ENCODE measurements at regions not wholly inside any gene's neighbourhood (a gene's known extent, or its start where the extent isn't known, plus 50 kb on each side); places are given as distances from the start of the nearest gene placed in this dataset.

DNA sequence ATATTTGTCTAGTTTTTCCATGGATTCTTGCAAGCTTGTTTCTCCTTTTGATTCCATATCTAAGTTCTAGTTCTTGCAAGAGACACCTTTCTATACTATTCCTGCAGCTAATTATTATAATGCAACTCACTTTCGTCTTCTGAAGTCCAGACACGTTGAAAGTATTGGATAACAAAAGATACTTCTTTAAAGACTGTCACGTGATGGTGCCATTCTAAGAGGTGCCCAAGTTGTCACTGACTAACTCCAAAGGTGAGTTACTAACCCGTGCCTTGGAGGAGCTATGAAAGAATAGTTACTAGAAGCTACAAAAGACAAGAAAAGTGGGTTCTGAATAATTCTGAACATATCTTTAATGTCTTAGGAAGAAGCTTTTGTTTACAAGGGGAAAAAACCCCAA, 322.6 kb downstream of the HDGFL1 start:
- TF ChIP-seq, protein P1, sequence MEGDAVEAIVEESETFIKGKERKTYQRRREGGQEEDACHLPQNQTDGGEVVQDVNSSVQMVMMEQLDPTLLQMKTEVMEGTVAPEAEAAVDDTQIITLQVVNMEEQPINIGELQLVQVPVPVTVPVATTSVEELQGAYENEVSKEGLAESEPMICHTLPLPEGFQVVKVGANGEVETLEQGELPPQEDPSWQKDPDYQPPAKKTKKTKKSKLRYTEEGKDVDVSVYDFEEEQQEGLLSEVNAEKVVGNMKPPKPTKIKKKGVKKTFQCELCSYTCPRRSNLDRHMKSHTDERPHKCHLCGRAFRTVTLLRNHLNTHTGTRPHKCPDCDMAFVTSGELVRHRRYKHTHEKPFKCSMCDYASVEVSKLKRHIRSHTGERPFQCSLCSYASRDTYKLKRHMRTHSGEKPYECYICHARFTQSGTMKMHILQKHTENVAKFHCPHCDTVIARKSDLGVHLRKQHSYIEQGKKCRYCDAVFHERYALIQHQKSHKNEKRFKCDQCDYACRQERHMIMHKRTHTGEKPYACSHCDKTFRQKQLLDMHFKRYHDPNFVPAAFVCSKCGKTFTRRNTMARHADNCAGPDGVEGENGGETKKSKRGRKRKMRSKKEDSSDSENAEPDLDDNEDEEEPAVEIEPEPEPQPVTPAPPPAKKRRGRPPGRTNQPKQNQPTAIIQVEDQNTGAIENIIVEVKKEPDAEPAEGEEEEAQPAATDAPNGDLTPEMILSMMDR (conservative IDR thresholded peaks at IDR 0.05; ENCODE audit: low read depth, low read length) = no peak
- DNase-seq (ENCODE audit: low read depth) = no peak
- H3K4me3 ChIP-seq (ENCODE audit: low read depth, low read length) = no peak overlapping the region

DNA sequence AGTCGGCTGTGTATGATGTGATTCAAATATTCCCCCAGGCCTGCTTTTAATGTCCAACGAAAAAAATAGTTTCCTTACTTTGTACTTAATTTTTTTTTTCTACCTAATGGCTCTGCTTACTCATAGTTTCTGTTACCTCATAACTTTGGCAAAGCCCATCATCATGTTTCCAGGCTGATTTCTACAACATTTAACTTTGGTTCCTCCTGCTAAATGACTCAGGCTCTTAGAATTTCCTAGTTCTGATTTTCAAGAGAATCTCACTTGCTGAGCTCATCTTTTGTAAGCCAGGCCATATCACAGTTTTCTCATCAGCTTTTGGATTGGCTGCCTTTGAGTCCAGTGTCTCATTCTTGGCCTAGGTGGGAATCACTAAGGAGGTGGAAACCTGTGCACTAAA, 323.1 kb downstream of the HDGFL1 start:
- H3K4me3 ChIP-seq (ENCODE audit: low read depth, low read length) = no peak overlapping the region
- DNase-seq (ENCODE audit: low read depth) = peak; percentile 98
- TF ChIP-seq, protein P1 (conservative IDR thresholded peaks at IDR 0.05; ENCODE audit: low read depth, low read length) = no peak

DNA sequence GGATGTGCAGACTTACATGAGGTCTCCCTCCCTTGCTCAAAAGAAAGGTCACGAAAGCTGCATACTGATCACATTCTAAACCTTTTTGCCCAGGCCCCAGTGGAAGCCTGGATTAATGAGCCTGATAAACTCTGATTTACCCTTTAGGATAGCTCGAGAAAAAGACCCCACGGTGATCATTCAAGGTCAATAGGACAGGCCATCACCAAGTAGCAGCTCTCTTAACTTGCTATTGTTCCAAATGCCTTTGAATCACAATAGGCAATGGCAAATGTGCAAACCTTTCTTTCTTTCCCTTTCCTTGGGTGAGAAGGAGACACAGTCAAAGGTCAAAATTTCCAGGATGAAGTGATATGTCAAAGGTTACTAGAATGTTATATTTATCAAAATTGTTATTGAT, 327.3 kb downstream of the HDGFL1 start:
- H3K4me3 ChIP-seq (ENCODE audit: low read depth, low read length) = no peak overlapping the region
- TF ChIP-seq, protein P1 (conservative IDR thresholded peaks at IDR 0.05; ENCODE audit: low read depth, low read length) = no peak
- DNase-seq (ENCODE audit: low read depth) = no peak

DNA sequence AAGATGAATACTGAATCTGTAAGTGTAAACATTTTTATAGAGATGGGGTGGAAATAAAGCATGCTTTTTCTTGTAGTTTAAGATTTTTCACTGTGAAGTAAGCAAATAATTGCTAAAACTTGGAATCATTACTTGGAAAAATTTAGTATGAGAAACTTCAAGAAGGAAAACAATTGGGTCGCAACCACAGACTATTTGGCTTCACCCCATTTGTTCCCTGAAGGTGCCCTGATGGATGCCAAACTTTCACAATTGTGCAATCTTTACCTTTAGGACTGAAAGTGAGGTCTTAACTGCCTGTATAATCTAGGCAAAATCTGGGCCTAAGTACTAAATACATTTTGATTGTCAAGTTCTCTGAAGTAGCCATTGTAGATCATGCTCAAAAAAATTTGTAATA, 330.1 kb downstream of the HDGFL1 start:
- TF ChIP-seq, protein P1 (conservative IDR thresholded peaks at IDR 0.05; ENCODE audit: low read depth, low read length) = no peak
- H3K4me3 ChIP-seq (ENCODE audit: low read depth, low read length) = no peak overlapping the region
- DNase-seq (ENCODE audit: low read depth) = no peak

DNA sequence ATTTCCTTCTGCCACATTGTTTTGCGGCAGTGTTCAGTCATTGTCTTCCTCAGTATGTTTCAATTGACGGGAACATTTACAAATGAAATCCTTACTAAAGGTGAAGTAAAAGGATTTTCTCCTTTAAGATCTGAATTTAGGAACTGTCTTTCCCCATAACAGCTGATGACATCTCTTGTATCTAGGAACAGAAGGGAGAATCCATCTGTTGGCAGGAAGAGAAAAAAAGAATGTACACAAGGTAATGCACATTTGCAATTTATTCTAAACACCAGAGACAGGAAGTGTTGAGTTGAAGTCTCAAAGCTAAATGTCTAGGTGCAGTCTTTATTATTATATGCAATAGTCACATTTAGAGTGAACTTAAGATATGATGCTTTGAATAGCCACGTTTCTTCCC, 334.5 kb downstream of the HDGFL1 start:
- no peak overlapping the region for H3K4me3 ChIP-seq (ENCODE audit: low read depth, low read length)
- no peak for DNase-seq (ENCODE audit: low read depth)
- TF ChIP-seq, protein P1 (conservative IDR thresholded peaks at IDR 0.05; ENCODE audit: low read depth, low read length) = no peak

DNA sequence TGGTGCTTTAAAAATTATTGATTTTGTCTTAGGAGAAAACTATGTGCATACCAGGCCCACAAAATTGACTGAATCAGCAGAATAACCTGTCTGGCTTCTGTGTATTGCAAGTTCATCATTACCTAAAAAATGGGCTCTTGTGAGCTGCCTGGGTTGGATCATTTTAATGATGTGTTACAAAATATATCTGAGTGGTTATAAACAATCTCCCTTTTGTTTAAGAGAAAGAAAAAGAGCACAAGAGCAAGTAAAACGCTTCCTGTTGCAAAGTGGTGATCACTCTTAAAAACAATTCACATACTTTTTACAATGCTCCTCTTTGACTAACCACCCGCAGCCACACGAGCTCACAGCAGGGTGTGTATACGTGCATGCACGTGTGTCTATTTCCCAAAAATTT, 335.1 kb downstream of the HDGFL1 start:
- TF ChIP-seq, protein P1 (conservative IDR thresholded peaks at IDR 0.05; ENCODE audit: low read depth, low read length) = no peak
- H3K4me3 ChIP-seq (ENCODE audit: low read depth, low read length) = no peak overlapping the region
- DNase-seq (ENCODE audit: low read depth) = no peak

DNA sequence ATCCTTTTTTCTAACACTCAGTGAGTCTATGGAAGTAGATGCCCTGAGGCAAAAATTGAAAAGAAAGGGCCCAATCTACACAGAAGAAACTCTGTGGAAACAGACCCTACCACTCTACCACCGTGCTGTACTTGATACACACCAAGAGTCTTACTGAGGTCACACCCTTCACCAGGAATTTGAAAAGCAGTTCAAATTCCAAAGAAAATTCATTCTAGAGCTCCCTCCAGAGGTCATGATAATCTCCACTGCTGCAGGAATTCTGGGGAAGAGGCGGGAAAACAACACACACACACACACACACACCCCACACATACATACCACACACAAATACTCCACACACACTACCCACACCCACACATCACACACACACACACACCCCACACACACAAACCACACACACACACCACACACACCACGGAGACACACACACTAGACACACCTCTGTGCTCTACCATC, 336.8 kb downstream of the HDGFL1 start:
- DNase-seq (ENCODE audit: low read depth) = no peak
- H3K4me3 ChIP-seq (ENCODE audit: low read depth, low read length) = no peak overlapping the region
- TF ChIP-seq, protein P1 (conservative IDR thresholded peaks at IDR 0.05; ENCODE audit: low read depth, low read length) = peak; percentile 66
